ENCODE measurements at regions not wholly inside any gene's neighbourhood (a gene's known extent, or its start where the extent isn't known, plus 50 kb on each side); places are given as distances from the start of the nearest gene placed in this dataset.

GRCh38 chr6:43855247-43855646, 85.2 kb downstream of the VEGFA start (continued):
- TF ChIP-seq TCF12 (IDR thresholded peaks at IDR 0.05; ENCODE audit: low read depth, low read length) (peak; percentile 48; the same call in 1 of the 2 replicates), CEBPZ (IDR thresholded peaks at IDR 0.05; ENCODE audit: low read depth, low read length) (no peak), NBN (IDR thresholded peaks at IDR 0.05) (peak; percentile 69; the same call in 1 of the 2 replicates), EED (IDR thresholded peaks at IDR 0.05; ENCODE audit: low read depth) (peak; percentile 37; the same call in 1 of the 2 replicates), IKZF2 (IDR thresholded peaks at IDR 0.05) (peak; percentile 47 to 67; a peak in 3 of 4 replicates), TAF1 (IDR thresholded peaks at IDR 0.05; ENCODE audit: borderline replicate concordance, low read depth, low read length) (no peak), BHLHE40 (IDR thresholded peaks at IDR 0.05; ENCODE audit: borderline replicate concordance in 1 of 2, low read depth in 2 of 2, low read length in 1 of 2) (peak; percentile 31 to 45; a peak in 1 of 4 replicates), MTA2 (IDR thresholded peaks at IDR 0.05; ENCODE audit: low read depth) (peak; percentile 38; the same call in 1 of the 2 replicates), NFXL1 (IDR thresholded peaks at IDR 0.05; ENCODE audit: borderline replicate concordance) (no peak), RUNX3 (IDR thresholded peaks at IDR 0.05; ENCODE audit: low read length) (peak; percentile 55), RELB (IDR thresholded peaks at IDR 0.05; ENCODE audit: low read depth) (peak; percentile 54; the same call in 1 of the 2 replicates), HDGF (IDR thresholded peaks at IDR 0.05) (0 out of 2 replicates have a peak, but pooled peaks have one; percentile 24), RAD51 (IDR thresholded peaks at IDR 0.05) (no peak), STAT1 (conservative IDR thresholded peaks at IDR 0.05) (no peak)
- TF ChIP-seq, protein P1, sequence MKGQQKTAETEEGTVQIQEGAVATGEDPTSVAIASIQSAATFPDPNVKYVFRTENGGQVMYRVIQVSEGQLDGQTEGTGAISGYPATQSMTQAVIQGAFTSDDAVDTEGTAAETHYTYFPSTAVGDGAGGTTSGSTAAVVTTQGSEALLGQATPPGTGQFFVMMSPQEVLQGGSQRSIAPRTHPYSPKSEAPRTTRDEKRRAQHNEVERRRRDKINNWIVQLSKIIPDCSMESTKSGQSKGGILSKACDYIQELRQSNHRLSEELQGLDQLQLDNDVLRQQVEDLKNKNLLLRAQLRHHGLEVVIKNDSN (IDR thresholded peaks at IDR 0.05; ENCODE audit: borderline replicate concordance, extremely low read length, insufficient read depth, low read depth, low read length), result no peak
